Lower lobe of right lung (tissue), 2 donors: ENCODE measurements at regions not wholly inside any gene's neighbourhood (a gene's known extent, or its start where the extent isn't known, plus 50 kb on each side); places are given as distances from the start of the nearest gene placed in this dataset.
A peak's percentile ranks its signal among the peaks of the same experiment; 100 is the strongest.

Experiments
- ATAC-seq, 2 donors: fragments of 200-7000 bp; cut with Tn5 transposase; one replicate each; pipeline ENCODE4 v1.9.1; 2020 to 2022; ENCODE audit warnings: mild to moderate bottlenecking in 2 of 2, moderate library complexity in 2 of 2
- DNase-seq: peaks from one replicate; pipeline ENCODE4 v3.0.0-alpha.2; 2020
- H3K27ac ChIP-seq: fragments of 200-600 bp; one replicate; pipeline ENCODE4 v1.8.0; 2022
- H3K27me3 ChIP-seq: fragments of 200-600 bp; one replicate; pipeline ENCODE4 v1.8.0; 2022; ENCODE audit warnings: low read depth
- H3K36me3 ChIP-seq: fragments of 200-600 bp; one replicate; pipeline ENCODE4 v1.8.0; 2022; ENCODE audit warnings: mild to moderate bottlenecking
- H3K4me1 ChIP-seq: fragments of 200-600 bp; one replicate; pipeline ENCODE4 v1.8.0; 2022
- H3K4me3 ChIP-seq: fragments of 200-600 bp; one replicate; pipeline ENCODE4 v1.8.0; 2022; ENCODE audit warnings: mild to moderate bottlenecking
- H3K9me3 ChIP-seq: fragments of 200-600 bp; one replicate; pipeline ENCODE4 v1.8.0; 2022
- CTCF ChIP-seq: fragments of 200-600 bp; IDR thresholded peaks from one replicate; pipeline ENCODE4 v1.8.0; 2022; ENCODE audit warnings: antibody characterized with exemption, mild to moderate bottlenecking
- intact Hi-C: fragments of 100-400 bp; cut with DNase I; formaldehyde crosslinking; loops from one replicate; pipeline ENCODE4 v1.11.0; 2022
- donor health status: DM: no; HTN: yes; CAD: no; lungs with severe emphysema.

DNA sequence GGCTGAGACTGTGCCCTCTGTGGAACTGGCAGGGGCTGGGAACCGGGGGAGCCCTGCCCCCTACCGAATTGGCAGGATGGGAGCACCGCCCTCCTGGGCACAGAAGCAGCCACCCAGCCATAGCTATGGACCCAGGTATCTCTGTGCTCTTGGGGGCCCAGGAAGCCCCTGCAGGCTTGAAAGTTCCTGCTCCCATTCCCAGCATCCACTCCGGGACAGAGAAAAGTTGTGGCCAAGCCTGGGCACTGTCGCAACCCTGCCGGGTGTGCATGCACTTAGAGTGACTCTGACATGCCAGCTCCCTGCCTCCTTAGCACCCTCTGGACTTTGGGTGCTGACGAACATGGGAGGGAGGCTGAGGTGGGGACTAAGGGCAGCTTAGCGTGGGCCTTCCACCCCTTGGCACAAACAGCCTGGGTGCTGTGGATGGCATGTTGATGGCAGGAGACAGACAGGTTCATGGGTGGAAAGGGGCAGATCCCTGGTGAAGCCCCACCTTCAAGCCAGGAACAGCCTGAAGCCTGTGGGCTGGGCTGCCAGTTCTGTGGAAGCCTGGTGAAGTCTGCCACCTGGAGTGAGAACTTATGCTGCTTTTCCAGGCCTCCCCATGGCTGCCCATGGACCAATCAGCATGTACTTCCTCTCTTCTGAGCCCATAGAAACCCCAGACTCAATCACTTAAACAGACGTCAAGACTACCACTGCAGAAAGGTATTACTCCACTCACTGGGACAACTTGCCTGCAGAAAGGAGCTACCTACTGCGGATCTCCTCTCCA is 279.0 kb downstream of the ATXN7L3B start:
- Histone ChIP-seq H3K4me3 (no peak overlapping the region), H3K27me3 (no peaks in the 10 kb centered on the region), H3K4me1 (no peaks in the 10 kb centered on the region), H3K36me3 (no peaks in the 10 kb centered on the region), H3K9me3 (no peaks in the 10 kb centered on the region), H3K27ac (no peak overlapping the region)
- intact Hi-C loops = no loop called here
- no peak for TF ChIP-seq CTCF
- peak in 1 of 2 donors; percentile 35 for ATAC-seq
- no peak for DNase-seq

DNA sequence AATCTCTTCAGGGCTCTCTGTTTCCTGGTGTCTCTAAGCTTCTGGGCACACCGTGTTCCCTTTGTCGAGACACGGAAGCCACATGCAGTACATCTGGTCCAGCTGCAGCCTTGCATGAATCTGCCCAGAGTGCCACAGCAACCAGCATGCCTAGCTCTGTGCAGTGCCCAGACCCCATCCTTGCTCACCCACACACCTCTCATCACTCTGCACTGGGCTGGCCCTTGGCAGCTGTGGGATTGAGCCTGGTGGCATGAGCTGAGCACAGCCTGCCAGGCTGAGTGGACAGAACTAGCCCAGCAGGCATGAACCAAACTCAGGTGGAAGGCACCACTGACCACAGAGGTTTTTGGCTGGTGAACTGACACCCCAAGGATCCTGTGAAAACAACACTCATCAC is 279.9 kb downstream of the ATXN7L3B start:
- Histone ChIP-seq H3K4me3 (no peak overlapping the region), H3K36me3 (no peaks in the 10 kb centered on the region), H3K27ac (no peak overlapping the region), H3K4me1 (no peaks in the 10 kb centered on the region), H3K27me3 (no peaks in the 10 kb centered on the region), H3K9me3 (no peaks in the 10 kb centered on the region)
- intact Hi-C loops = no loop called here
- DNase-seq (no peak), ATAC-seq (peak in 1 of 2 donors; percentile 47)
- TF ChIP-seq CTCF = no peak

- no peaks in the 10 kb centered on the region for H3K9me3 ChIP-seq
- H3K4me1 ChIP-seq = no peaks in the 10 kb centered on the region
- H3K27me3 ChIP-seq = no peaks in the 10 kb centered on the region
- TF ChIP-seq CTCF = no peak
- intact Hi-C loops = no loop called here
- ATAC-seq (no peak), DNase-seq (no peak)
- no peak overlapping the region for H3K27ac ChIP-seq
- no peaks in the 10 kb centered on the region for H3K36me3 ChIP-seq
- H3K4me3 ChIP-seq = no peak overlapping the region
These were observed 280.8 kb downstream of the ATXN7L3B start for GRCh38 chr12:74818412-74818811.

DNA sequence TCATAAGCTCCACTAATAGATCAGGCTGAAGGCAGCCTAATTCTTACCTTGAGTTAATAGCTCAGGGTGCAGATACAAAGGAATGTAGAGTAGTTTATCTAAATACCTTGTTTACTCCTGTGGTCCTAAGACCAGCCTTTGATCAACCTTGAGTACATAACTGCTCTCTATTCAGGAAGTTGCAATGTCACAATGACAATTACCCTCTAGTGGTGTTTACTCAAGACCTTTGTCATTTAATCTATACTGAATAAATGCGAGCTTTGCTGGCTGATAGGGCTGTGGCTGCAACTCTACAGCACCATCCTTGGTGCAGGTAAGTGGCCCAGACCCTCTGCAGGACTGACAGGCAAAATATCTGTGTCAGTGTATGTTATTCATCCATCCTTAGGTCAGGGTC is 282.7 kb downstream of the ATXN7L3B start:
- no peak overlapping the region for H3K27ac ChIP-seq
- no peak for TF ChIP-seq CTCF
- H3K4me3 ChIP-seq = no peak overlapping the region
- ATAC-seq = no peak
- no peak for DNase-seq
- no peaks in the 10 kb centered on the region for H3K4me1 ChIP-seq
- no peaks in the 10 kb centered on the region for H3K36me3 ChIP-seq
- no peaks in the 10 kb centered on the region for H3K9me3 ChIP-seq
- no peaks in the 10 kb centered on the region for H3K27me3 ChIP-seq
- intact Hi-C loops = no loop called here

DNA sequence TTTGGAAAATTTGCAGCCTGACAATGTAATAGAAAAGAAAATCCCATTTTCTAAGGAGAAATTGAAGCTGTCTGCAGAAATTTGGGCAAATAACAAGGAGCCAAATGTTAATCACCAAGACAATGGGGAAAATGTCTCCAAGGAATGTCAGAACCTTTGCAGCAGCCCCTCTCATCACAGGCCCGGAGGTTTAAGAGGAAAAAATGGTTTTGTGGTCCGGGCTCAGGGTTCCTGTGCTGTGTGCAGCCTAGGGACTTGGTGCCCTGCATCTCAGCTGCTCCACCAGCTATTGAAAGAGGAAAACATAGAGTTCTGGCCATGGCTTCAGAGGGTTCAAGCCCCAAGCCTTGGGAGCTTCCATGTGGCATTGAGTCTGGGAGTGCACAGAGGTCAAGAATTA is 298.9 kb downstream of the ATXN7L3B start:
- no peaks in the 10 kb centered on the region for H3K27me3 ChIP-seq
- intact Hi-C loops = no loop called here
- no peaks in the 10 kb centered on the region for H3K4me1 ChIP-seq
- no peak overlapping the region for H3K27ac ChIP-seq
- no peak for TF ChIP-seq CTCF
- ATAC-seq (no peak), DNase-seq (no peak)
- no peak overlapping the region for H3K4me3 ChIP-seq
- no peaks in the 10 kb centered on the region for H3K36me3 ChIP-seq
- H3K9me3 ChIP-seq = no peaks in the 10 kb centered on the region
